GM18499 (cell line): ENCODE measurements at regions not wholly inside any gene's neighbourhood (a gene's known extent, or its start where the extent isn't known, plus 50 kb on each side); places are given as distances from the start of the nearest gene placed in this dataset.
"Not testable (repeated sequence)": the region's sequence is repeated elsewhere in the genome, so short reads cannot be mapped to it uniquely, and the experiment has no call there.

Source experiments
- ATAC-seq: cut with Tn5 transposase; IDR thresholded peaks from one replicate; pipeline ENCODE4 v1.9.1; 2021; ENCODE audit warnings: moderate number of reproducible peaks; ENCODE audit not compliant: insufficient read depth, unreplicated experiment

DNA sequence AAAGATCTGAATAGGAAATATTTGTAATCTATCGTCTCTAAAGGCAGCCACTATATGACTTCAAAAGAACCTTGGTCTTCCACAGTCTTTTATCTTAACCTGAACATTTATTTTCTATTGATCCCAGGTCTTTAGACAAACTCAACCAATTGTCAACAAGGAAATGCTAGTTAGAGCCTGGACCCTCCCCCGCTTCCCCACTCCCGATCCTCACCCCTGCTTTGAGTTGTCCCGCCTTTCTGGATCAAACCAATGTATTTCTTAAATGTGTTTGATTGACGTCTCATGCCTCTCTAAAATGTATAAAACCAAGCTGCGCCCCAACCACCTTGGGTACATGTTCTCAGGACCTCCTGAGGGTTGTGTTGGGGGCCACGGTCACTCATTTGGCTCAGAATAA lies 506.6 kb downstream of the RPIA start:
- not testable (repeated sequence) for ATAC-seq

DNA sequence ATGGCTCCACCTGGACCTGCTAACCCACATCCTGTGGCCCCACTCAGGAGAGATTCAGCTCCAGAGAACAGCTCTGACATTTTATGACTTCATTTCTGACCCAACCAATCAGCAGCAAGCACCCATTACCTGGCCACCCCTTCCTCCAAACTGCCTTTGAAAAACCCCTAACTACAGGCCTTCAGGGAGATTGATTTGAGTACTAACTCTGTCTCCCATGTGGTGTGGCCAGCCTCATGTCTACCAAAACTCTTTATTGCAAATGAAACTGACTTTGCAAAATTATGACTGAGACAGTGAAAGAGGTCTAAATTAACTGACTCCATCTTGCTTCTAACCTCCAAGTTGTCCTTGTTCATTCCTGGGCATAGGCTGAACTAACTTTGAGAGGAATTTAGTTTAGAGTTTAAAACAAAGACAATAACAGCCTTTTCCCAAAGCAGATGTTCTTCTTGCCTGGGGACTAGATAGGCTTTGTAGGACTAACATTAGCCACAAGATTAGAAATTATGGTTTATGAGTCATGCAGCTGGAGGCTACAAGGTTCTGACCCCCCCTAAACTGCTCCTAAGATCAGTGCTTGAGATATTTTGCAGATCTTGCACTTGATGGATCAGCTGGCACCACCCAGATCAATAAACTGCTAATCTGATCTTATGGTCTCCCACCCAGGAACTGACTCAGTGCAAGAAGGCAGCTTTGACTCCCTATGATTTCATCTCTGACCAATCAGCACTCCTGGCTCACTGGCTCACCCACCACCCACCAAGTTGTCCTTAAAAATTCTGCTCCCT lies 508.2 kb downstream of the RPIA start:
- ATAC-seq: not testable (repeated sequence)

DNA sequence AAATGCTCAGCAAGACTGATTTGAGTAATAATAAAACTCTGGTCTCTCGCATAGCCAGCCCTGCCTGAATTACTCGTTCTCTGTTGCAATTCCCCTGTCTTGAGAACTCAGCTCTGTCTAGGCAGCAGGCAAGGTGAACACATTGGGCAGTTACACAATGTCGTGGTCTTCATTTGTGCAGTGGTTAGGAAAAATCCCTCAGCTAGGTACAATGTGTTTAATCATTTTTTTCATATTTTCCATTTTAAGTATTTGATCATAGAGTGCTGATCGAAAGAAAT lies 508.7 kb downstream of the RPIA start:
- ATAC-seq: not testable (repeated sequence)

DNA sequence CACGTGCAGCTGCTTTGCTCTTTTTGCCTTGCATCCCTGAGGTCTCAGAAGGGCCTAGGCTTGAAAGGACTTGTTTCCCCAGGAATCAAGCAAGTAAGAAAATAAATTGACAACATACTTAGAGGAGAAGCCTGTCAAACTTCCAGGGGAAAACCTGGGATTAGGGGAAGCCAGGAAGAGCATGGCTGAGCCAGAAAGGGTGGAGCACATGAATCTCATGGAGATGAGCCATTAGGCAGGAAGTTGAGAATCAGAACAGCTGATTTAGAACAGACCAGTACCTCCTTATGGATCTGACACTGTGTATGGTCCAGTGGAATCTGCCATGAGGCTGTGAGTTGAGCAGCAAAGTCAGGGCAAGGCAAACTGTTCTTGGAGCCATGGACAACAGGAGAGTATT lies 511.0 kb downstream of the RPIA start:
- ATAC-seq: not testable (repeated sequence)

DNA sequence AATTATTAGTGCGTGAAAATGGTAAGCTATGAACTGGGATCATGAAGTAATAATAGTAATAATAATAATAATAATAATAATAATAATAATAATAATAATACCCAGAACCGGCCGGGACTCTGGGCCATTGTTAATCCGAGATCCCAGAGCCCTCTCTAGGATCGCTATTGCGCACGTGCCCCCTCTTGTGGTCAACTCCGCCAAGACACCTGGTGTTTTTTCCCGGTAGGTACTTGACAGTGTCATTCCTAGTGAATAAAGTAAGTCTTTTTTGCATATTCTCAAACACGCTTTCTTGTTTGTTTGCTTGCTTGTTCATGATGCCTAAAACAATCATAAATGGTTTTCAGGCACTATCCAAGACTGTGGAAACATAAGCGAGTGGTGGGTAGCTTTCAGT lies 513.7 kb downstream of the RPIA start:
- ATAC-seq: not testable (repeated sequence)

DNA sequence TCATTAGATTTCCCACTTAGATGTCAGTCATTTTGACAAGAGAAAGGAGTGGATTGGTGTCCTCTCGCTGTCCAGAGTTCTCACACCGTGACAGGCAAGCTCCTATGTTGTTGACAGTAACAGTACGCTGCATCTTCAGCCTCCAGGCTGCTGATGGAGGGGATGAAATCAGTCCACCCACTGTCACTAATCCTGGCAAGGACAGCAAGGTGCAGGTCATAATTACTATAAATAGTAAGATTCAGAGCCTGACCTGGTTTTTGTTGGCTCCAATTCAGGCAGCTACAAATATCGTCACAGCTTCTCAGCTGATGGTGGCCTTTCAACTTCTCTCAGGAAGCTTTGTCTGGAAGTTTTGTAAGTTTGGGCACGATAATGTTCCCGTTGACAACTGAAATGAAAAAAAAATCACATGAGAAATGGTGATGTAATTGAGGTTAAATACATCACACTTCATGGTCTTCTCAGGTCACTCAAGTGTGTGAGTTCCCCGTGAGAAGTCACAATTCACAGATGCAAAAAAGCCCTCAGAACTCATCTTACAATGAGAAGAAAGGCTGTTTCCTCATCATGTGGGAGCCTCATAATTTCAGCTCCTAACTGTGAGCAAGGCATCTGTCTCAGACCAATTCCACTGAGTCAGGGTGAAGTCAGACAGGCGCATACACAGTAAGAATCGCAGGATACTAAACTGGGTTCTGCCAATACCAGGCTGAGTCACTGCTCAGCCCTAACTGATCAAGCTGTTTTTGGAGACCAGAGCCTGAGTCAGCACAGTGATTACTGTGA lies 516.9 kb downstream of the RPIA start:
- ATAC-seq: peak; percentile 50

DNA sequence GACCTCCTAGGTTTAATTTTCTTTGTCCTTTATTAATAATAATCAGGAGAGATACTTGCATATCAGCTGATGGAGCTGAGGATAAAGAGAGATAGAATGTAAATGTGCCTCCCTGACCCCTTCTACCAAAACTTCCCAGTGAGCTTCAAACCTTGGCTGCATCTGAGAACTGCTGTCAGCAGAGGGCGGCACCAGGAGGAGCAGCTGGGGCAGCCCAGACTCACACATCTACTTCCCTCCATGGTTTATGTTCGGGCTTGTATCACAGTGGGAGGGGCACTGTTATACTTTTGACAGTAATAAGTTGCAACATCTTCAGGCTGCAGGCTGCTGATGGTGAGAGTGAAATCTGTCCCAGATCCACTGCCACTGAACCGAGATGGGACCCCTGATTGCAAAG lies 521.7 kb downstream of the RPIA start:
- not testable (repeated sequence) for ATAC-seq

DNA sequence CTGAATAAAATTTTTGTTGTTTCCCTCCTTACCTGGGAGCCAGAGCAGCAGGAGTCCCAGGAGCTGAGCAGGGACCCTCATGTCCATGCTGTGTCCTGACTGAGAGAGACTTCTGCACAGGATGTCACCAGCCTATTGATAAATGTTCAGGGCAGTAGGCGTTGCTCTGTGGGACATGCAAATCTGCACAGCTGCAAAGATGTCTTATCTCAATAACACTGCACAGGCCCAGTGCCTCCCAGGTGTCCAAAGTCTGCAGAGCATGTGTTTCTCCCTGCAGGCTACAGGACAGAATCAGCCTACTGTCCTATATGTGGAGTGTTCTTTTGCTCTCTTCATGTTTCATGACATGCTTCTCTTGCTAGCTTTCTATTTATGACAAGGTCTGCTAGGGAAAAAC lies 522.3 kb downstream of the RPIA start:
- not testable (repeated sequence) for ATAC-seq

DNA sequence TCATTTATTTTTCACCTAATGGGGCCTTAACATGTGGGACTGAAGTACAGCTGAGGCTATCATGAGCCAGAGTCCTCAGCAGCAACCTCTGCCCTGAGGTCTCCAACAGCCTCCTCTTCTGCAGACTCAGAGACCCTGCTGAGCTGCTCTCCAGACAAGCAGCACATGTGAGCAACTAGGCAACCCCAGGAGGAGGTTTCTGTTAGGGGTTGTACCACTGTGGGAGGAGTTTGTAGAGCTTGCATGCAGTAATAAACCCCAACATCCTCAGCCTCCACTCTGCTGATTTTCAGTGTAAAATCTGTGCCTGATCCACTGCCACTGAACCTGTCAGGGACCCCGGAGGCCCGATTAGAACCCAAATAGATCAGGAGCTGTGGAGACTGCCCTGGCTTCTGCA lies 530.0 kb downstream of the RPIA start:
- not testable (repeated sequence) for ATAC-seq

DNA sequence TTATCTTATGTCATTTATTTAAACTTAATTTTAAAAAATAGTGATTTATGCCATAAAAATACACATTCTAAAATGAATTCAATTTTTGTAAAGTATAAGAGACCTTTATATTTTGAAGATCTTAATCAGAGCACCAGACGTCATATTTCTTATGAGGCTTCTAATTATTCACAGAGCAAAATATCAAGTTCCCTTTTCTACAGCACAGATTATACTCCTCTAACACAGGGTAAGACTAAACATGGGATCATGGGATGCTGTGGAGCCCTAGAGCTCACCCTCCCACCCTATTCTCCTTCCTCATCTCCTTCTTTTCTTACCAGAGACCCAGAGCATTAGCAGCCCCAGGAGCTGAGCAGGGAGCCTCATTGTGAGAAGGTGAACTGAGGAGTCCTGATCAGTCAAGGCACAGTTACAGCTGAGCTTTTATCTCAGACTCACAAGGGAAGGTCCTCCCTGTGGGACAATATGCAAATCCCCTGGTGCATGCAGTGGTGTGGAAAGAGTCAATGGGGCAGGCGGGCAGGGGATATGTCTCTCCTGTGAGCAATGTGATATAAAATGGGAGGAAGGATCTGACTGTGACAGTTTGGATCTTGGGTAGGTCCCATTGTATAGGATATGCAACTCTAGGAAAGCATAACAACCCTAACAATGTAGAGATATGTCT lies 530.7 kb downstream of the RPIA start:
- ATAC-seq: not testable (repeated sequence)

DNA sequence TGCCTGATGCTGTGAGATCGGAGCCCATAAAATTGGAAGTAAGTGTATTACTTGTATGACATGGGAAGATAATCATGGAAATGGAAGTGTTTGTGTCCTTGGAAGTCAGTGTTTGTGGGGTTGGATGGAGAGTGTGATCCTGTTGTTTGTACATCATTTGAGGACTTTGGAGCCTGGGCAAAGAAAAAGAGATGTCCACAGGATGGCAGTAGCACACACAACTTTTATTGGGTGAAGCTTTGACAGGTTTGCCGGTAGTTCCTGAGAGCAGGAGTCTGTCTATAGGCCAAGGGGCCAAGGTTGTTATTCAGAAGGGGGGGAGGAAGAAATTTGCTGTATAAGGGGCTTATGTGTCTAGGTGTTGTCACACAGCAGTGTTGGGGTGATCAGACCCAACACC lies 533.3 kb downstream of the RPIA start:
- ATAC-seq: not testable (repeated sequence)

DNA sequence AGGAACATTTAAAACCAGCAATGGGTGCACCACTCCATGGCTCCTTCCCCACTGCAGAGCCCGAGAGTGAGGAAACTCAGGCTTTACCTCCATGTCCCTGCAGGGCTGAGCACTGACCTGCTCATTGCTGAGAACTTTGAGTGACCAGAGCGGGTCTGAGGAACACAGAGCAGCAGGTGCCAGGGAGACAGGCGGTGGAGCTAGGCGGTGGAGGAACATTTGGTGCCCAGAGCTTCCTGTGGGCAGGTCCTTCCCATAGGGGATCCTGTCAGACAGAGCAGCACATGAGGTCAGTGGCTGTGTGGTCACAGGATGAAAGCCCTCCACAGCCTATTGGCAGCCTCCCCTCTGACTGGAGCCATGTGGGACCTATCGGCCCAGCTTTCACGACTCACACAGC lies 538.5 kb downstream of the RPIA start:
- ATAC-seq: not testable (repeated sequence)

DNA sequence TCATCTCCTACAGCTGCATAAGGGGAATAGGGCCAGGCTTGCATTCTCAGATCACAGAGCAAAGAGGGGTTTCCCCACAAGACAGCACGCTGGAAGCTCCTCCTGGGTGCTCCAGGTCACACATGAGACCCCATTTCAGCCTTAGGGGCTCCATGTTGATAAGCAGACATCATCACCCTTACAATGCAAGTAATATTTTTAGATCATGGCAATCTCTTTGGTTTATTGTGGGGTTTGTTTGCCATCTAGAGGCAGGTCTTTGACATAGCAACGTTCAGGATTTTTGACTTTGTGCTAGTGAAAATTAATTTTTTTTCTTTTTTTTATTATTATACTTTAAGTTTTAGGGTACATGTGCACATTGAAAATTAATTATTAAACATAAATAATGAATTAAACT lies 539.8 kb downstream of the RPIA start:
- ATAC-seq: not testable (repeated sequence)

DNA sequence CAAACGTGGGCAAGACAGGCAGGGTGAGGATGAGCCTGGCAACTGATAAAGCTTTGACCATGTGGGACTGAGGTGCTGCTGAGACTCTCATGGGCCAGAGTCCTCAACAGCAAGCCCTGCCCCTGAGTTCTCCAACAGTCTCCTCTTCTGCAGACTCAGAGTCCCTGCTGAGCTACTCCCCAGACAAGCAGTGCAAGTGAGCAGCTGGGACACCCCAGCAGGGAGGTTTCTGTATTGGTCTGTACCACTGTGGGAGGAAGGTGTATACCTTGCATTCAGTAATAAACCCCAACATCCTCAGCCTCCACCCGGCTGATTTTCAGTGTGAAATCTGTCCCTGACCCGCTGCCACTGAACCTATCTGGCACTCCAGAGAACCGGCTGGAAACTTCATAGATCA lies 542.5 kb downstream of the RPIA start:
- ATAC-seq: not testable (repeated sequence)

DNA sequence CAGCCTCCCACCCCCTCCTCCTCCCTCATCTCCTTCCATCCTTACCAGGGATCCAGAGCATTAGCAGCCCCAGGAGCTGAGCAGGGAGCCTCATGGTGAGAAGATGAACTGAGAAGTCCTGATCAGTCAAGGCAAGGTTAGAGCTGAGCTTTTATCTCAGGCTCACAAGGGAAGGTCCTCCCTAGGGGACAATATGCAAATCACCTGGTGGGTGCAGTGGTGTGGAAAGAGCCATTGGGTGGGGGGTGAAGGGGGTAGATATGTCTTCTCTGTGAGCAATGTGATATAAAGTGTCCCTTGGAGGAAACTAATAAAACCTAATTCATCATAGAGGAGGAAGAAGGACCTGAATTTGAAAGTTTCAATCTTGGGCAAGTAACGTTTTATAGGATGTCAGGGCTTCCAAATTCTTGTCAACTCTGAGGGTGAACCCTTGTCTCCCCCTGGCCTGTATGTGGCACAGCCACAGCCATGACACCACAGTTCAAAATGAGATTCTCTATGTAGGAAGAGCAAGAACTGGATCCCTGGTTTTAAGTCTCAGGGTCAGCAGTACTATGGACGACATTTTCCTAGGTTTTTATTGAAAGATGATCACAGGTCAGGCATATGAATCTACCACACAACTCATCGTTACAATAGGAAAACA lies 543.5 kb downstream of the RPIA start:
- ATAC-seq: not testable (repeated sequence)

DNA sequence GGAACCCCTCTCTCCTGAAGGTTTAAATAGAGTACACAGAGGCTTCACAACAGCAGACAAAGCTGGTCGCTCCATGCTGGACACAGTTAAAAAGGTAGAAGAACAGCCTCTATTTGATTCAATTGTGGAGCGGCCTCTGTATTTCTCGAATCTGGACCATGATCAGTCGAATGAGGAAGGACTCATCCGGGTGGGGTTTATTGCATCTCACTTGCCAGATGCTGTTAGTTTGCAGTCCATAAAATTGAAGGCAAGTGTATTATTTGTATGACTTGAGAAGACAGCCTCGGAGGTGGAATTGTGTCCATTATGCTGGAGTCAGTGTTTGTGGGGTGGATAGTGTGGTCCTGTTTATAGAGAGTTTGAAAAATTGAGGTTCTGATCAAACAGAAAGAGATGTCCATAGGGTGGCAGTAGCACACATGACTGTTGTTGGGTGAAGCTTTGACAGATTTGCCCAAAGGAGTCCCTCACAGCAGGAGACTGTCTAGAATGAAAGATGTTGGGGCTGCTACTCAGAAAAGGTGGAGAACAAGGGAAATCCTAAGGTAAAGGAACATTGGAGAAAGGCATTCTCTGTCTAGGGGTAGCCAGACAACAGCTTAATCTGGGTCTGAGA lies 545.5 kb downstream of the RPIA start:
- not testable (repeated sequence) for ATAC-seq

DNA sequence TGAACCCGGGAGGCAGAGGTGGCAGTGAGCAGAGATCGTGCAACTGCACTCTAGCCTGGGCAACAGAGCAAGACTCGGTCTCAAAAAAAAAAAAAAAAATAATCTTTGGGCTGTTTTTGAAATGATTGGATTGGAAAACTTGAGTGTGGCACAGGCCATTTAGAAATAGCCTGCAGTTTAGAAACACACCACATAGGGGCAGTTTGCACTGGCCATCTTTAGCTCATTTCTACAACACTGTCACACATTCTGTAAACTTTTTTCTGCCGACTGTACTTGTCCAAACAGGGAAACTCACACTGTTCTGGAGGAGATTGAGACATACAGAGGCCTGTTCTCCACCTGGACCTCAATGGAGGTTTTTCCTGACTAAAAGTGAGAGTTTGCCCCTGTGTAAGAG lies 546.3 kb downstream of the RPIA start:
- ATAC-seq: not testable (repeated sequence)

DNA sequence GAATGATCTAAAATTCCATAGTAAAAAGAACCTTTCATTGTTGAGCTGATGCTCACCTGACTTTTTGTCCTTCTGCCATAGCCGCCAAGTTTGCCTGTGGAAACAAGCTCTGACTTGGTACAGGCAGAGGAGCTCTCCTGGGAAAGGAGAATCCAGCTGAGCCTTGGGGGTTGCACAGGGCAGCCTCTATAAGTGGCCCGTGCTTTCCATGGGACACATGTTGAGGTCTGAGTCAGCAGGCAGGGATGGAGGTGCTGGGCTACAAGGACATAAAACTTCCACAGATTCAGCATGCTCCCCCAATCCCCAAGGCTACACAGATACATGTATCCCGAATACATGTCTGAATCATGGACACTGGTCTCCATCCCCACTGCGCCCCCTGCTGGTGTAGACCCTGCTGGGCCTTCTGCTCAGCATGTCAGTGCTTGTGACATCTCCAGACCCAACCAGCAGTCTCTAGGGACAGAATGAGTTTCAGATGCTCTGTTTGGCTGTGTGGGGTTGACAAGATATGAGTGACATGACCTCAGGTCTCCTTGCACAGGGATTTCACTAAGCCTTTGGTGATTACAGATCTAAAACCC lies 551.7 kb downstream of the RPIA start:
- ATAC-seq: peak; percentile 95

DNA sequence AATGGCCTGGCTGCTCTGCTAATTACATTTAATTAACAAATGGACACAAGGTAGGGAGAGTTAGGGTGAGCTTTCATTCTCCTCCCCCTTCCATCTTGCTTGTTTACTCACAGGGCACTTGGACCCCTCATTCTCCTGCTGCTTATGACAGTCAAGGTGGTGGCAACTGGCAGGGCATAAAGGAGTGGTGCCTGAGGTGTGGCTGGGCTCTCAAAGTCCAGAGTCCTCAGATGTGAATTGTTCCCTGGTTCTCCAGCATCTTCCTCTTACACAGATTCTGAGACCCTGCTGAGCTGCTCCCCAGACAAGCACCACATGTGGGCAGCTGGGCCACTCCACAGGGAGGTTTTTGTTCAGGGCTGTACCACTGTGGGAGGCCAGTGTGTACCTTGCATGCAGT lies 552.9 kb downstream of the RPIA start:
- not testable (repeated sequence) for ATAC-seq

DNA sequence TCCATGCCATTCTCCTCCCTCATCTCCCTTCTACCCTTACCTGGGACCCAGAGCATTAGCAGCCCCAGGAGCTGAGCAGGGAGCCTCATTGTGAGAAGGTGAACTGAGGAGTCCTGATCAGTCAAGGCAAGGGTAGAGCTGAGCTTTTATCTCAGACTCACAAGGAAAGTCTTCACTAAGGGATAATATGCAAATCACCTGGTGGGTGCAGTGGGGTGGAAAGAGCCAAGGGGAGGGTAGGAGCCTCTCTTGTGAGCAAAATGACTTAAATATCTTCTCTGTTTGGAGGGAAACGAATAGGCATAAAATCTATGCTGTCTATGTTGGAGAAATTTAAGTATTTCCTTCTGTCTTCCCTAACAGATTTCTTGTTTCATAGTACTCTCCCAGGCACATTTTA lies 554.0 kb downstream of the RPIA start:
- not testable (repeated sequence) for ATAC-seq
